Hepatocyte (in vitro differentiated cells): ENCODE measurements at regions not wholly inside any gene's neighbourhood (a gene's known extent, or its start where the extent isn't known, plus 50 kb on each side); places are given as distances from the start of the nearest gene placed in this dataset.
A peak's percentile ranks its signal among the peaks of the same experiment; 100 is the strongest.

Experiments used
- DNase-seq: peaks from one replicate; pipeline ENCODE4 v3.0.0-alpha.2; 2016; ENCODE audit warnings: low spot score
- H2AFZ ChIP-seq: fragments of 200-600 bp; sonication (generic); 2 replicates; pipeline ENCODE4 v1.6.0; 2016; ENCODE audit warnings: antibody characterized with exemption, mild to moderate bottlenecking
- H3K27ac ChIP-seq: fragments of 200-600 bp; sonication (generic); 2 replicates; pipeline ENCODE4 v1.5.1; 2016; ENCODE audit warnings: mild to moderate bottlenecking
- H3K27me3 ChIP-seq: fragments of 200-600 bp; sonication (generic); 2 replicates; pipeline ENCODE4 v1.6.1; 2016
- H3K36me3 ChIP-seq: fragments of 200-600 bp; sonication (generic); replicated peaks from 2 replicates; pipeline ENCODE4 v1.5.1; 2016; ENCODE audit warnings: low read depth; ENCODE audit not compliant: insufficient read depth
- H3K4me1 ChIP-seq: fragments of 200-600 bp; sonication (generic); 2 replicates; pipeline ENCODE4 v1.5.1; 2016; ENCODE audit warnings: mild to moderate bottlenecking, moderate library complexity; ENCODE audit not compliant: insufficient read depth
- H3K4me2 ChIP-seq: fragments of 200-600 bp; sonication (generic); 2 replicates; pipeline ENCODE4 v1.6.0; 2016
- H3K4me3 ChIP-seq: fragments of 200-600 bp; sonication (generic); 2 replicates; pipeline ENCODE4 v1.5.1; 2016; ENCODE audit warnings: mild to moderate bottlenecking
- H3K79me2 ChIP-seq: fragments of 200-600 bp; sonication (generic); 2 replicates; pipeline ENCODE4 v1.6.0; 2017; ENCODE audit warnings: mild to moderate bottlenecking
- H3K9me2 ChIP-seq: fragments of 200-600 bp; sonication (generic); replicated peaks from 2 replicates; pipeline ENCODE4 v1.6.0; 2017; ENCODE audit warnings: mild to moderate bottlenecking; ENCODE audit not compliant: insufficient read depth
- H3K9me3 ChIP-seq: fragments of 200-600 bp; sonication (generic); 2 replicates; pipeline ENCODE4 v1.5.1; 2016; ENCODE audit warnings: low read depth, mild to moderate bottlenecking
- H4K20me1 ChIP-seq: fragments of 200-600 bp; sonication (generic); 2 replicates; pipeline ENCODE4 v1.6.0; 2016; ENCODE audit warnings: mild to moderate bottlenecking; ENCODE audit not compliant: insufficient read depth, poor library complexity, severe bottlenecking
- EZH2 ChIP-seq: fragments of 200-600 bp; sonication (generic); IDR thresholded peaks from 2 replicates; pipeline ENCODE4 v1.6.1; 2016; ENCODE audit warnings: antibody characterized with exemption, mild to moderate bottlenecking, borderline replicate concordance
- EZH2phosphoT487 ChIP-seq: fragments of 200-600 bp; sonication (generic); IDR thresholded peaks from one replicate; pipeline ENCODE4 v1.6.1; 2018; ENCODE audit warnings: antibody characterized with exemption, mild to moderate bottlenecking, low read depth, moderate library complexity; ENCODE audit not compliant: unreplicated experiment, severe bottlenecking
- WGBS: methylation state at CpG from one replicate; pipeline ENCODE4 v1.1.6; 2016; ENCODE audit warnings: low lambda C conversion rate; ENCODE audit errors: missing lambda C conversion rate; 5-methylcytosine and 5-hydroxymethylcytosine counted together
- TF ChIP-seq, protein P1 (sequence below): fragments of 200-600 bp; sonication (generic); IDR thresholded peaks from 2 replicates; pipeline ENCODE4 v1.5.1; 2016; ENCODE audit warnings: antibody characterized with exemption, mild to moderate bottlenecking; ENCODE audit not compliant: poor library complexity

DNA sequence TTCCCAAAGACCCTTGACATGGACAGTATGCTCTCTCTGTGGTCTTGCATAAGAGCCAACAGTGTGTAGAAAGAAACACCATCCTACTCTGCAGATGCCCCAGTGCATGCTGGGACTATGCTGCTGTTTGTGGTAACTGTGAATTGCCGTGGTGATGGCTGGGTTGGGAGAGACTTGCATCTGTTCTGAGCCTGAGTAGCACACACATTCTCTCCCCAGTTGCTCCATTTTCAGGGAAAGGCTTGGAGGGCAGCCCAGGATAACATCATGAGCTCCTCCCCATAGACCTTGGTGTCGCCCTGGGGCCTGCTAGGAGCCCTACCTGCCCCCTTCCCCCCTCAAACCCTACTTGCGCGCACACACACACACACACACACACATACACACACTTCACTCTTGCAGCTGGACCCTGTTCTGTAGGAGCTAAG, 120.9 kb upstream of the IPO9 start:
- H2AFZ ChIP-seq, result no peak overlapping the region
- H3K36me3 ChIP-seq, result no peaks in the 10 kb centered on the region
- H4K20me1 ChIP-seq, result no peaks in the 10 kb centered on the region
- peak; percentile 55 for DNase-seq
- no peaks in the 10 kb centered on the region for H3K9me3 ChIP-seq
- no peak overlapping the region for H3K27ac ChIP-seq
- H3K4me3 ChIP-seq, result no peak overlapping the region
- H3K9me2 ChIP-seq, result no peaks in the 10 kb centered on the region
- H3K4me1 ChIP-seq, result peaks cover 29% of the 10 kb centered on the region
- H3K27me3 ChIP-seq, result no peaks in the 10 kb centered on the region
- no peaks in the 10 kb centered on the region for H3K79me2 ChIP-seq
- TF ChIP-seq EZH2phosphoT487, result no peak
- no peak for TF ChIP-seq EZH2
- TF ChIP-seq, protein P1, sequence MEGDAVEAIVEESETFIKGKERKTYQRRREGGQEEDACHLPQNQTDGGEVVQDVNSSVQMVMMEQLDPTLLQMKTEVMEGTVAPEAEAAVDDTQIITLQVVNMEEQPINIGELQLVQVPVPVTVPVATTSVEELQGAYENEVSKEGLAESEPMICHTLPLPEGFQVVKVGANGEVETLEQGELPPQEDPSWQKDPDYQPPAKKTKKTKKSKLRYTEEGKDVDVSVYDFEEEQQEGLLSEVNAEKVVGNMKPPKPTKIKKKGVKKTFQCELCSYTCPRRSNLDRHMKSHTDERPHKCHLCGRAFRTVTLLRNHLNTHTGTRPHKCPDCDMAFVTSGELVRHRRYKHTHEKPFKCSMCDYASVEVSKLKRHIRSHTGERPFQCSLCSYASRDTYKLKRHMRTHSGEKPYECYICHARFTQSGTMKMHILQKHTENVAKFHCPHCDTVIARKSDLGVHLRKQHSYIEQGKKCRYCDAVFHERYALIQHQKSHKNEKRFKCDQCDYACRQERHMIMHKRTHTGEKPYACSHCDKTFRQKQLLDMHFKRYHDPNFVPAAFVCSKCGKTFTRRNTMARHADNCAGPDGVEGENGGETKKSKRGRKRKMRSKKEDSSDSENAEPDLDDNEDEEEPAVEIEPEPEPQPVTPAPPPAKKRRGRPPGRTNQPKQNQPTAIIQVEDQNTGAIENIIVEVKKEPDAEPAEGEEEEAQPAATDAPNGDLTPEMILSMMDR, result no peak
- 72% methylated on average over 4 of the region's 4 CpGs for WGBS
- H3K4me2 ChIP-seq, result no peak overlapping the region

DNA sequence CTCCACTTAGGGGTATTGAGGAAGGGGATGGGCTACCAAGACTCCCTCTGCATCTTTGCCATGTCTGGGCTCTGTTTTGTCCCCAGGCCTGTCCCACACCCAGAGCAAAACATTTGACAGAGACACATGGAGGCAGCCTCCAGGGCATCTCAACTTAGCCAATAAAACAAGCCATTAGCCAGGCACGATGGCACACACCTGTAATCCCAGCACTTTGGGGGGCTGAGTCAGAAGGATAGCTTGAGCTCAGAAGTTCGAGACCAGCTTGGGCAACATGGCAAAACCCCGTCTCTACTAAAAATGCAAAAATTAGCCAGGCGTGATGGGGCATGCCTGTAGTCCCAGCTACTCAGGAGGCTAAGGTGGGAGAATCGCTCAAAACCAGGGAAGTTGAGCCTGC, 120.3 kb upstream of the IPO9 start:
- H3K9me2 ChIP-seq, result no peaks in the 10 kb centered on the region
- no peaks in the 10 kb centered on the region for H3K27me3 ChIP-seq
- no peaks in the 10 kb centered on the region for H4K20me1 ChIP-seq
- H3K4me2 ChIP-seq, result no peak overlapping the region
- no peaks in the 10 kb centered on the region for H3K9me3 ChIP-seq
- H3K4me3 ChIP-seq, result no peak overlapping the region
- 82% methylated on average over 5 of the region's 5 CpGs for WGBS
- DNase-seq, result no peak
- no peak overlapping the region for H2AFZ ChIP-seq
- no peaks in the 10 kb centered on the region for H3K36me3 ChIP-seq
- no peaks in the 10 kb centered on the region for H3K79me2 ChIP-seq
- TF ChIP-seq, protein P1, result no peak
- no peak for TF ChIP-seq EZH2
- TF ChIP-seq EZH2phosphoT487, result no peak
- no peak overlapping the region for H3K27ac ChIP-seq
- peaks cover 28% of the 10 kb centered on the region for H3K4me1 ChIP-seq

DNA sequence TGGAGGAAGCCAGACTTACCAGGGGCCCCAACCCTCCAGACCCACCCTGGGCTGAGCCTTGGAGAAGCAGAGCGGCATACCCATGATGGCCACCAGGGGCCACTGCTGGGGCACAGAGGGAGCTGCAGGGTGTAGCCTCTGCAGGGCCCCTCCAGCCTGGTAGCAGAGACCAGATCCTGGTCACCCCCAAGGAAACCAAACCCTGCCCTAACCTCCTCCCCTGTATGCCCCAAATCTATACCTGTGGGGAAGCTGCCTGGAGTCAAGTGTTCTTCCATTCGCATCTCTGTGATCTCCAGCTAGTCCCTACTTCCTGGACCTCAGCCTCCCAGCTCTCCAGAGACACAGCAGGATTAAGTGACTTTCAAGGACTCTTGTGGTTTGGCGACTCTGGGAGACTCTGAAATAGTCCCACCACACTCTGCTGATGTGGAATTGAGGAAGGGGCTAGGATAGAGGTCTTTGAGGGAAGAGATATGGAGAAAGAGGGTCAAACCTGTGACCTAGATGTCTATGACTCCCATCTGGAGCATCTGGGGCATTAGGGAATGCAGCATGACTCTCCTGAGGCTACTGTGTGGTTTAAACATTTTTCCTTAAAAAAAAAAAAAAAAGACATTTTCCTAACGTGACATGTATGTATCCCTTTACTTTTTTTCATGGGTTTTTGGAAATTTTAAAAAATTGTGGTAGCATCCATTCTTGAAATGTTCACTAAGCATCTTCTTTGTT, 119.2 kb upstream of the IPO9 start:
- Histone ChIP-seq H3K27ac (no peak overlapping the region), H3K4me1 (peaks cover 32% of the 10 kb centered on the region), H3K9me2 (no peaks in the 10 kb centered on the region), H3K4me3 (no peak overlapping the region), H3K79me2 (no peaks in the 10 kb centered on the region), H3K36me3 (no peaks in the 10 kb centered on the region), H3K4me2 (no peak overlapping the region), H3K9me3 (no peaks in the 10 kb centered on the region), H4K20me1 (no peaks in the 10 kb centered on the region), H3K27me3 (no peaks in the 10 kb centered on the region), H2AFZ (no peak overlapping the region)
- 59% methylated on average over 4 of the region's 4 CpGs for WGBS
- DNase-seq, result peak; percentile 83
- TF ChIP-seq, protein P1, result peak; percentile 89
- TF ChIP-seq EZH2, result no peak
